C4-2B (cell line): ENCODE measurements at regions not wholly inside any gene's neighbourhood (a gene's known extent, or its start where the extent isn't known, plus 50 kb on each side); places are given as distances from the start of the nearest gene placed in this dataset.

Source experiments
- ZFX ChIP-seq: fragments of 450-650 bp; IDR thresholded peaks from 2 replicates; pipeline ENCODE4 v1.6.1; 2017
- TF ChIP-seq, protein P1 (sequence below): fragments of 450-650 bp; conservative IDR thresholded peaks from 2 replicates; pipeline ENCODE4 v1.5.1; 2017; ENCODE audit warnings: mild to moderate bottlenecking

DNA sequence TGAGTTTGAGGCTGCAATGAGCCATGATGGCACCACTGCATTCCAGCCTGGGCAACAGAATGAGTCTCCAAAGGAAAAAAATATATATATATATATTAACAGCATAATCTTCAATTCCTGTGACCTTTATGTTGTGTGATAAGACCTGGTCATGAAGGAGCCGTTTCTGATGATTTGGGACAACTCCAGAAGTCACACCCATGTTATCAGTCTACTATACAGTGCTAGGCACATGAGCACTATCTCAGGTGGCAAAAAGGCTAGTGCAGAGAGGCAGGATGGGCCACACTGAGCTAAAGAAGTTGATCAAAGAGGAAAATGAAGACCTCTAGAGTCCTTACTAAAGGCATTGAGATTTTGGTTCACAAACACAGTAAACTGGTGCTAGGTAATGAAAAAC is 205.0 kb upstream of the RAD23B start:
- TF ChIP-seq, protein P1, sequence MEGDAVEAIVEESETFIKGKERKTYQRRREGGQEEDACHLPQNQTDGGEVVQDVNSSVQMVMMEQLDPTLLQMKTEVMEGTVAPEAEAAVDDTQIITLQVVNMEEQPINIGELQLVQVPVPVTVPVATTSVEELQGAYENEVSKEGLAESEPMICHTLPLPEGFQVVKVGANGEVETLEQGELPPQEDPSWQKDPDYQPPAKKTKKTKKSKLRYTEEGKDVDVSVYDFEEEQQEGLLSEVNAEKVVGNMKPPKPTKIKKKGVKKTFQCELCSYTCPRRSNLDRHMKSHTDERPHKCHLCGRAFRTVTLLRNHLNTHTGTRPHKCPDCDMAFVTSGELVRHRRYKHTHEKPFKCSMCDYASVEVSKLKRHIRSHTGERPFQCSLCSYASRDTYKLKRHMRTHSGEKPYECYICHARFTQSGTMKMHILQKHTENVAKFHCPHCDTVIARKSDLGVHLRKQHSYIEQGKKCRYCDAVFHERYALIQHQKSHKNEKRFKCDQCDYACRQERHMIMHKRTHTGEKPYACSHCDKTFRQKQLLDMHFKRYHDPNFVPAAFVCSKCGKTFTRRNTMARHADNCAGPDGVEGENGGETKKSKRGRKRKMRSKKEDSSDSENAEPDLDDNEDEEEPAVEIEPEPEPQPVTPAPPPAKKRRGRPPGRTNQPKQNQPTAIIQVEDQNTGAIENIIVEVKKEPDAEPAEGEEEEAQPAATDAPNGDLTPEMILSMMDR: no peak
- no peak for TF ChIP-seq ZFX
